ENCODE measurements at regions not wholly inside any gene's neighbourhood (a gene's known extent, or its start where the extent isn't known, plus 50 kb on each side); places are given as distances from the start of the nearest gene placed in this dataset.

- H3K4me3 ChIP-seq = no peak overlapping the region
- H3K4me1 ChIP-seq (ENCODE audit: insufficient read depth) = no peaks in the 10 kb centered on the region
- WGBS, 3 donors = 91 to 95% (median 94%) methylated on average over 2 of the region's 2 CpGs
- DNase-seq = no peak
- H3K9me3 ChIP-seq = no peaks in the 10 kb centered on the region
- no peaks in the 10 kb centered on the region for H3K27me3 ChIP-seq
- H3K27ac ChIP-seq = no peak overlapping the region
- intact Hi-C loops (cut with DNase I) = no loop called here
- H3K36me3 ChIP-seq = no peaks in the 10 kb centered on the region
- no peak for TF ChIP-seq EP300 (IDR thresholded peaks at IDR 0.05)
- no peak for TF ChIP-seq POLR2A (IDR thresholded peaks at IDR 0.05)
- TF ChIP-seq CTCF (IDR thresholded peaks at IDR 0.05) = no peak
These were observed 446.0 kb upstream of the MPDZ start for GRCh38 chr9:13725516-13725915.

- no peak for DNase-seq
- H3K36me3 ChIP-seq = no peaks in the 10 kb centered on the region
- H3K4me1 ChIP-seq (ENCODE audit: insufficient read depth) = peaks cover 2% of the 10 kb centered on the region
- H3K27ac ChIP-seq = no peak overlapping the region
- H3K4me3 ChIP-seq = no peak overlapping the region
- intact Hi-C loops (cut with DNase I) = no loop called here
- no peaks in the 10 kb centered on the region for H3K27me3 ChIP-seq
- no peak for TF ChIP-seq EP300 (IDR thresholded peaks at IDR 0.05)
- no peak for TF ChIP-seq POLR2A (IDR thresholded peaks at IDR 0.05)
- TF ChIP-seq CTCF (IDR thresholded peaks at IDR 0.05) = no peak
- H3K9me3 ChIP-seq = no peaks in the 10 kb centered on the region
- WGBS, 3 donors = 86 to 91% (median 91%) methylated on average over 1 of the region's 1 CpG
These were observed 442.2 kb upstream of the MPDZ start for GRCh38 chr9:13721481-13722235.

GRCh38 chr9:13719981-13720676 is 440.6 kb upstream of the MPDZ start:
- DNase-seq = no peak
- Histone ChIP-seq H3K4me1 (ENCODE audit: insufficient read depth) (peaks cover 4% of the 10 kb centered on the region), H3K9me3 (no peaks in the 10 kb centered on the region), H3K27me3 (no peaks in the 10 kb centered on the region), H3K4me3 (no peak overlapping the region), H3K36me3 (no peaks in the 10 kb centered on the region), H3K27ac (no peak overlapping the region)
- no peak for TF ChIP-seq POLR2A (IDR thresholded peaks at IDR 0.05)
- TF ChIP-seq CTCF (IDR thresholded peaks at IDR 0.05) = no peak
- no peak for TF ChIP-seq EP300 (IDR thresholded peaks at IDR 0.05)
- intact Hi-C loops (cut with DNase I) = no loop called here
- WGBS, 3 donors = 42 to 52% (median 48%) methylated on average over 6 of the region's 6 CpGs

GRCh38 chr9:13719446-13719845 is 440.0 kb upstream of the MPDZ start:
- no peaks in the 10 kb centered on the region for H3K9me3 ChIP-seq
- 67 to 83% (median 72%) methylated on average over 1 of the region's 1 CpG for WGBS, 3 donors
- peaks cover 4% of the 10 kb centered on the region for H3K4me1 ChIP-seq (ENCODE audit: insufficient read depth)
- H3K36me3 ChIP-seq = no peaks in the 10 kb centered on the region
- no peak overlapping the region for H3K27ac ChIP-seq
- H3K27me3 ChIP-seq = no peaks in the 10 kb centered on the region
- intact Hi-C loops (cut with DNase I) = no loop called here
- DNase-seq = no peak
- H3K4me3 ChIP-seq = no peak overlapping the region
- no peak for TF ChIP-seq POLR2A (IDR thresholded peaks at IDR 0.05)
- TF ChIP-seq EP300 (IDR thresholded peaks at IDR 0.05) = no peak
- TF ChIP-seq CTCF (IDR thresholded peaks at IDR 0.05) = no peak
